Ishikawa (cell line): ENCODE measurements at regions not wholly inside any gene's neighbourhood (a gene's known extent, or its start where the extent isn't known, plus 50 kb on each side); places are given as distances from the start of the nearest gene placed in this dataset.

Experiments used
- EP300 ChIP-seq: IDR thresholded peaks from 2 replicates; pipeline ENCODE4 v1.6.1; 2012; ENCODE audit warnings: borderline replicate concordance
- FOXM1 ChIP-seq: IDR thresholded peaks from 2 replicates; pipeline ENCODE4 v1.6.1; 2012; ENCODE audit warnings: low read depth, borderline replicate concordance
- REST ChIP-seq: IDR thresholded peaks from 2 replicates; pipeline ENCODE4 v1.6.1; 2012; ENCODE audit warnings: low read depth, mild to moderate bottlenecking

- no peak for TF ChIP-seq FOXM1
- no peak for TF ChIP-seq EP300
- TF ChIP-seq REST = no peak
Measured at GRCh38 chr4:8710416-8710815, 117.9 kb downstream of the CPZ start.
